Skeletal muscle satellite cell (primary cell): ENCODE measurements at regions not wholly inside any gene's neighbourhood (a gene's known extent, or its start where the extent isn't known, plus 50 kb on each side); places are given as distances from the start of the nearest gene placed in this dataset.
"Not testable (repeated sequence)": the region's sequence is repeated elsewhere in the genome, so short reads cannot be mapped to it uniquely, and the experiment has no call there.

Experiments
- H3K27me3 ChIP-seq: 2 replicates; pipeline ENCODE4 v1.7.0; 2013; ENCODE audit warnings: low read length; ENCODE audit not compliant: control insufficient read depth, insufficient read depth
- H3K36me3 ChIP-seq: 2 replicates; pipeline ENCODE4 v1.7.0; 2013; ENCODE audit warnings: mild to moderate bottlenecking, control low read depth, low read length; ENCODE audit not compliant: insufficient read depth
- H3K4me1 ChIP-seq: 2 replicates; pipeline ENCODE4 v1.7.0; 2013; ENCODE audit warnings: low read length; ENCODE audit not compliant: control insufficient read depth, insufficient read depth
- H3K4me2 ChIP-seq: 2 replicates; pipeline ENCODE4 v1.7.0; 2013; ENCODE audit warnings: mild to moderate bottlenecking, low read length
- H3K4me3 ChIP-seq: 2 replicates; pipeline ENCODE4 v1.7.0; 2013; ENCODE audit warnings: low read length
- H3K9ac ChIP-seq: 2 replicates; pipeline ENCODE4 v1.7.0; 2013; ENCODE audit warnings: mild to moderate bottlenecking, low read depth, low read length, moderate library complexity
- H3K9me3 ChIP-seq: replicated peaks from 2 replicates; pipeline ENCODE4 v1.7.0; 2013; ENCODE audit warnings: mild to moderate bottlenecking, control low read depth, low read length

DNA sequence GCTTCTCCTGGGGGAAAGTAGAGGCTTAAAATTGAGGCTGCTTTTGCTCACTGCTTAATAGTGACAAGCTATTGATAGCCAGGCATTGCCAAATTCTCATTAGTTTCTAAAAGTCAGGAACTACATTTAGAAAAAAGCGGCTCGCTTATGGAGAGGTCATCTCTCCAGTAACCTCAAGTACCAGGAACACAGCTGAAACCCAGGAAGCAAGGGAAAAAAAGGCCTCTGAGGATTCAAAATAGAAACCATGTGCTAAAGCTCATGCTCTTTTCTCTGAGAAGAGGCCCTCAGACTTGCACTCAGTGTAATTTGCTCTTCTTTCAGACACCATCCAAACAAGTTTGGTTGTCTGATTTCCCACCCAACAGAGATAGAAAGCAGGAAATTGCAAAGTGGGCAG lies 261.4 kb upstream of the USP25 start:
- H3K9ac ChIP-seq = no peak overlapping the region
- H3K4me1 ChIP-seq = no peaks in the 10 kb centered on the region
- H3K4me2 ChIP-seq = no peak overlapping the region
- no peak overlapping the region for H3K4me3 ChIP-seq
- H3K27me3 ChIP-seq = no peaks in the 10 kb centered on the region
- no peaks in the 10 kb centered on the region for H3K36me3 ChIP-seq
- no peaks in the 10 kb centered on the region for H3K9me3 ChIP-seq

GRCh38 chr21:15472108-15473040 lies 257.4 kb upstream of the USP25 start:
- Histone ChIP-seq H3K9me3 (no peaks in the 10 kb centered on the region), H3K4me2 (no peak overlapping the region), H3K4me3 (no peak overlapping the region), H3K4me1 (no peaks in the 10 kb centered on the region), H3K9ac (no peak overlapping the region), H3K36me3 (no peaks in the 10 kb centered on the region), H3K27me3 (no peaks in the 10 kb centered on the region)

GRCh38 chr21:15477773-15478172 lies 252.0 kb upstream of the USP25 start:
- H3K9me3 ChIP-seq, H3K27me3 ChIP-seq, H3K9ac ChIP-seq, H3K4me1 ChIP-seq, H3K4me2 ChIP-seq, H3K4me3 ChIP-seq, H3K36me3 ChIP-seq: not testable (repeated sequence)

DNA sequence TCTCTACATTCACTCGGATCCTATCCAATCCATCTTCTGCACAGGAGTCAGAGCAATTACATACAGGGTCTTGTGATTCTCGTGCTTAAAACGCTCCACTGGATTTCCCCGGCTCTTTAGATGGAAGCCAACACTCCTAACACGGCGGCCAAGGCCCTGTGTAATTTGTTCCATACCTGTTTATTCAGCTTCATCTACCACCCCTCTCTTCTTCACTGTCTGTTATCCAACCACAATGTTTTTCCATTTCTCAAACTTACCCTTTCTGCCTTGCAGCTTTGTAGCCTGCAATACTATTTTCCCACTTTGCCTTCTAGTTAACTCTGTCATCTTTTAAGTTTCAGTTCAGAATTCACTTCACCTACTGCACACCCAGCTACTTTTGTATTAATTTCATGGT lies 249.6 kb upstream of the USP25 start:
- H3K27me3 ChIP-seq = peaks cover 3% of the 10 kb centered on the region
- H3K36me3 ChIP-seq = no peaks in the 10 kb centered on the region
- no peaks in the 10 kb centered on the region for H3K4me1 ChIP-seq
- H3K9ac ChIP-seq = no peak overlapping the region
- H3K4me3 ChIP-seq = no peak overlapping the region
- H3K4me2 ChIP-seq = no peak overlapping the region
- no peaks in the 10 kb centered on the region for H3K9me3 ChIP-seq

GRCh38 chr21:15483138-15483780 lies 246.5 kb upstream of the USP25 start:
- no peak overlapping the region for H3K4me2 ChIP-seq
- H3K4me1 ChIP-seq = no peaks in the 10 kb centered on the region
- H3K9me3 ChIP-seq = no peaks in the 10 kb centered on the region
- no peak overlapping the region for H3K4me3 ChIP-seq
- H3K9ac ChIP-seq = no peak overlapping the region
- H3K27me3 ChIP-seq = peaks cover 3% of the 10 kb centered on the region
- H3K36me3 ChIP-seq = no peaks in the 10 kb centered on the region

- H3K4me3 ChIP-seq = no peak overlapping the region
- H3K27me3 ChIP-seq = peaks cover 3% of the 10 kb centered on the region
- H3K9me3 ChIP-seq = no peaks in the 10 kb centered on the region
- H3K4me2 ChIP-seq = no peak overlapping the region
- no peaks in the 10 kb centered on the region for H3K36me3 ChIP-seq
- no peak overlapping the region for H3K9ac ChIP-seq
- no peaks in the 10 kb centered on the region for H3K4me1 ChIP-seq
Measured at GRCh38 chr21:15486460-15487195, 243.2 kb upstream of the USP25 start.

DNA sequence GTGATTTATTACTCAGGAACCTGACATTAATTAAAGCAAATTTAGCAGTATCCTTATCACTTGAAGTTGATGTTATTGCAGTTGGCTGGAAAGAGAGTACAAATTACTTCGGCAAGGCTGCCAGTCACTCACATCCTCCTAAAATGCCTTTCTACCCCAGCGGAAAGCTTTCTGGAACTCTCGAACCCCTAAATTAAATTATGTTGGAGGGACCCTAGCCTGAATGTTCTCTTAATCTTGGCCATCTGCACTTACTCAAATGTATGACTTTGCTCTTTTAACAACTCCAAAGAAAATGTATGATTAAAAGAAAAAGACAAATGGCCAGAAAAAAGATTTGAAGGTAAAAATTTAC lies 242.6 kb upstream of the USP25 start:
- Histone ChIP-seq H3K36me3 (no peaks in the 10 kb centered on the region), H3K4me3 (no peak overlapping the region), H3K9me3 (no peaks in the 10 kb centered on the region), H3K4me2 (no peak overlapping the region), H3K9ac (no peak overlapping the region), H3K4me1 (no peaks in the 10 kb centered on the region), H3K27me3 (peaks cover 3% of the 10 kb centered on the region)

DNA sequence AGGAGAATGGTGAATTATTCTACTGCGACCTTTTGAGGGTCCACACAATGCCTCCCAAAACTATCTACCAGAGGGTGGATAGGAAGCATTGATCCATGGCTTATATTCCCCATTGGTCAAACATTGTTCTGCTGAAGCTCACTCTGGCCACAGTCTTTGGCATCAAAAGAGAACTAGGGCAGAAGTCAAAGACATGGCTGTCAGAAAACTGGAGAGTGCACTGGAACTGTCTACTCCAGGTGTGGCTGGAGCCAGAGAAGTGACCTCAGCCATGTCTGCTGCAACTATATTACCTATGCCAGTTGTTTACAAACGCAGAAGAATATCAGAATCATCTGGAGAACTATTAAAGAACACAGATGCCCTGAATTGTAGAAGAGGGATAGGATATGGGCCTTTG lies 238.7 kb upstream of the USP25 start:
- Histone ChIP-seq H3K4me3 (no peak overlapping the region), H3K27me3 (no peaks in the 10 kb centered on the region), H3K4me2 (no peak overlapping the region), H3K9ac (no peak overlapping the region), H3K4me1 (peaks cover 6% of the 10 kb centered on the region), H3K9me3 (no peaks in the 10 kb centered on the region), H3K36me3 (no peaks in the 10 kb centered on the region)

DNA sequence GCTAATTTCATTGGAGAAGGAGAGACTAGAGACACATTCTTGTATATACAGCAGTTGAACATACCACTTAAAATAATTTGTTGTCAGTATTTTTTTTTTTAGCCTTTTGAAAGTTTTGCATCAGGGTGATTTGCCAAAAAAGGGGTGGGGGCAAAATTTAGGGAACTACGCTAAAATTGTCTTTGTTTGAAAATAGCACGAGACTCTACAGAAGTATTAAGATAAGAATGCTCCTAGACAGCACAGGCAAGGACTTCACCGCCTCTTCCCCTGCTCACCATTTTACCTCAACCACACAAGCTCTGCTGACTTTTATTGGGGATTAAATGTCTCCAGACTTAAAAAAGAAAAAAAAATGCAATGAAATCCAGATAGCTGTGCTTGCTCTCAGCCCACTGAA lies 236.1 kb upstream of the USP25 start:
- no peaks in the 10 kb centered on the region for H3K9me3 ChIP-seq
- H3K4me2 ChIP-seq = no peak overlapping the region
- no peaks in the 10 kb centered on the region for H3K27me3 ChIP-seq
- H3K4me1 ChIP-seq = peaks cover 8% of the 10 kb centered on the region
- no peak overlapping the region for H3K9ac ChIP-seq
- no peak overlapping the region for H3K4me3 ChIP-seq
- no peaks in the 10 kb centered on the region for H3K36me3 ChIP-seq

- Histone ChIP-seq H3K27me3 (no peaks in the 10 kb centered on the region), H3K36me3 (no peaks in the 10 kb centered on the region), H3K4me1 (peaks cover 8% of the 10 kb centered on the region), H3K9me3 (no peaks in the 10 kb centered on the region), H3K4me3 (no peak overlapping the region), H3K9ac (no peak overlapping the region), H3K4me2 (no peak overlapping the region)
Measured at GRCh38 chr21:15494481-15494880, 235.3 kb upstream of the USP25 start.

GRCh38 chr21:15495965-15496364 lies 233.8 kb upstream of the USP25 start:
- no peaks in the 10 kb centered on the region for H3K27me3 ChIP-seq

More at GRCh38 chr21:15495965-15496364, 233.8 kb upstream of the USP25 start:
- no peaks in the 10 kb centered on the region for H3K9me3 ChIP-seq
- H3K4me2 ChIP-seq = no peak overlapping the region
- H3K36me3 ChIP-seq = no peaks in the 10 kb centered on the region
- H3K4me3 ChIP-seq = no peak overlapping the region
- H3K9ac ChIP-seq = no peak overlapping the region
- peaks cover 8% of the 10 kb centered on the region for H3K4me1 ChIP-seq
